PC-9 (cell line): ENCODE measurements at regions not wholly inside any gene's neighbourhood (a gene's known extent, or its start where the extent isn't known, plus 50 kb on each side); places are given as distances from the start of the nearest gene placed in this dataset.

Experiments
- EZH2 ChIP-seq: fragments of 200-600 bp; sonication (generic); IDR thresholded peaks from 2 replicates; pipeline ENCODE4 v1.8.0; 2017; ENCODE audit warnings: antibody characterized with exemption, low read depth
- TF ChIP-seq, protein P1 (sequence below): fragments of 200-600 bp; sonication (generic); conservative IDR thresholded peaks from 2 replicates; pipeline ENCODE4 v1.6.1; 2017; ENCODE audit warnings: mixed run types, antibody characterized with exemption, mild to moderate bottlenecking, moderate library complexity

DNA sequence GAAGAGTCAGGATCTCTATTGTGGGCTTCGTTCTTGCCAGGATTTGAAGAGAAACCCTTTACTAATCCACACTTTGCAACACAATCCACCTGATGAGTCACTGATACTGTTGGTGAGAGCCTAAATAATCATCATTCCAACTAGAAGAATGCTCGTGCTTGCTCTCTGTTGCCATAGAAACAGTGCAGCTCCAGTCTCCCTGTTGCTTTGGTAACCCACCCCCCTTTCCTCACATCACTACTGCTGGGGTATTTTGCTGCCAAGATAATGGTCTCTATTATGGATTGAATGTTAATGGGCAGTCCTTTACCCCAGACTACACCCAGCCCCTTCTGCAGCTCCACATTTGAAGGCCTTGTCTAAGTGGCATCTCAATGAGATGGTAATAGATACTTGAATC lies 190.4 kb downstream of the ABCC12 start:
- TF ChIP-seq, protein P1, sequence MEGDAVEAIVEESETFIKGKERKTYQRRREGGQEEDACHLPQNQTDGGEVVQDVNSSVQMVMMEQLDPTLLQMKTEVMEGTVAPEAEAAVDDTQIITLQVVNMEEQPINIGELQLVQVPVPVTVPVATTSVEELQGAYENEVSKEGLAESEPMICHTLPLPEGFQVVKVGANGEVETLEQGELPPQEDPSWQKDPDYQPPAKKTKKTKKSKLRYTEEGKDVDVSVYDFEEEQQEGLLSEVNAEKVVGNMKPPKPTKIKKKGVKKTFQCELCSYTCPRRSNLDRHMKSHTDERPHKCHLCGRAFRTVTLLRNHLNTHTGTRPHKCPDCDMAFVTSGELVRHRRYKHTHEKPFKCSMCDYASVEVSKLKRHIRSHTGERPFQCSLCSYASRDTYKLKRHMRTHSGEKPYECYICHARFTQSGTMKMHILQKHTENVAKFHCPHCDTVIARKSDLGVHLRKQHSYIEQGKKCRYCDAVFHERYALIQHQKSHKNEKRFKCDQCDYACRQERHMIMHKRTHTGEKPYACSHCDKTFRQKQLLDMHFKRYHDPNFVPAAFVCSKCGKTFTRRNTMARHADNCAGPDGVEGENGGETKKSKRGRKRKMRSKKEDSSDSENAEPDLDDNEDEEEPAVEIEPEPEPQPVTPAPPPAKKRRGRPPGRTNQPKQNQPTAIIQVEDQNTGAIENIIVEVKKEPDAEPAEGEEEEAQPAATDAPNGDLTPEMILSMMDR = no peak
- TF ChIP-seq EZH2 = no peak
